ENCODE measurements at regions not wholly inside any gene's neighbourhood (a gene's known extent, or its start where the extent isn't known, plus 50 kb on each side); places are given as distances from the start of the nearest gene placed in this dataset.

DNA sequence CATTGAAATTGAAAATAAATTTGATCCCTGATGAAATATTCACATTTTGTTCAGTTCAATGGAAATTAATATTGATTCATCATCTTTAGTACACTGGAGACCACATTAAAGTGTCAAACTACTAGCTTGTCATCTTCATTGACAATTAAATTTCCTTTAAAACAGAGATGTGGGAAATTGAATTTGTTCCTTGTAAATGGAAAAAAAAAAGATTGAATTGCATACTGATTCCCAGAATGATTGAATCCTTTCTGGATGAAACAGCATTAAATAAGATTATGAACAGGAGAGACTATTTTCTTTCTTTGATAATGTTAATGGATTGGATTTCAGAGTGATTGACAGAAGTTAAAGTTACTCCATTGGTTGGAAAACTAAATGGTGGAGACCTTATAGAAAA is 241.3 kb upstream of the CNTNAP2 start:
- Histone ChIP-seq H2BK120ac (replicated peaks; ENCODE audit: low read depth, low read length) (no peak overlapping the region), H3K27ac (ENCODE audit: low read depth, low read length) (no peak overlapping the region), H3K56ac (replicated peaks; ENCODE audit: insufficient read length, low read depth, low read length) (no peak overlapping the region), H3K4me2 (ENCODE audit: insufficient read depth in 1 of 2, low read depth in 2 of 2, low read length in 2 of 2) (no peak overlapping the region), H2BK20ac (ENCODE audit: low read length) (no peak overlapping the region), H2AFZ (ENCODE audit: low read length) (no peak overlapping the region), H3K79me1 (ENCODE audit: low read depth, low read length) (no peaks in the 10 kb centered on the region), H4K91ac (replicated peaks; ENCODE audit: insufficient read length, low read length) (no peak overlapping the region), H3K9ac (replicated peaks in 1 of 4; ENCODE audit: extremely low read depth in 1 of 4, low read depth in 3 of 4, low read length in 3 of 4) (no peak overlapping the region), H3K23me2 (ENCODE audit: low read depth, low read length) (no peaks in the 10 kb centered on the region), H3K36me3 (ENCODE audit: control insufficient read depth in 2 of 4, insufficient read depth in 4 of 4, low read length in 3 of 4) (no peaks in the 10 kb centered on the region), H4K8ac (ENCODE audit: extremely low read depth, insufficient read depth, low read length) (no peak overlapping the region), H2BK12ac (ENCODE audit: low read depth, low read length) (no peak overlapping the region), H4K5ac (ENCODE audit: insufficient read length, low read depth, low read length) (no peak overlapping the region), H3K23ac (ENCODE audit: insufficient read length) (no peak overlapping the region), H3K9me3 (ENCODE audit: insufficient read depth in 2 of 2, low read depth in 1 of 2, low read length in 1 of 2) (no peaks in the 10 kb centered on the region), H3K18ac (ENCODE audit: extremely low read depth, low read length) (no peak overlapping the region), H3K4me3 (ENCODE audit: extremely low read depth in 1 of 4, insufficient read depth in 2 of 4, low read depth in 3 of 4, low read length in 4 of 4) (no peak overlapping the region), H2BK5ac (ENCODE audit: low read depth, low read length) (no peak overlapping the region), H3K4me1 (replicated peaks in 1 of 4; ENCODE audit: control insufficient read depth in 3 of 4, insufficient read depth in 4 of 4, low read length in 3 of 4) (no peaks in the 10 kb centered on the region), H3K14ac (ENCODE audit: insufficient read length) (no peak overlapping the region), H4K20me1 (replicated peaks in 1 of 2; ENCODE audit: control insufficient read depth in 1 of 2, insufficient read depth in 2 of 2, low read length in 2 of 2) (no peaks in the 10 kb centered on the region), H3K4ac (replicated peaks; ENCODE audit: insufficient read length, low read depth, low read length) (no peak overlapping the region), H2AK5ac (ENCODE audit: low read depth, low read length) (no peak overlapping the region), H3K27me3 (replicated peaks in 1 of 4; ENCODE audit: control insufficient read depth in 3 of 4, extremely low read depth in 1 of 4, insufficient read depth in 3 of 4, low read length in 3 of 4) (no peaks in the 10 kb centered on the region), H2BK15ac (ENCODE audit: low read length) (no peak overlapping the region), H3K79me2 (ENCODE audit: control insufficient read depth in 1 of 2, insufficient read depth in 2 of 2, low read length in 2 of 2) (no peaks in the 10 kb centered on the region)
- ChIA-PET POLR2A (ENCODE audit: partially characterized antibody) (no interaction called here), CTCF (ENCODE audit: partially characterized antibody) (no interaction called here)
- DNase-seq (ENCODE audit: low read depth in 1 of 2, low spot score in 2 of 2) (no peak), FAIRE-seq (no peak)
- TF ChIP-seq RFX5 (IDR thresholded peaks at IDR 0.05; ENCODE audit: borderline replicate concordance, low read depth, low read length), result no peak
- no peak for TF ChIP-seq NRF1 (IDR thresholded peaks at IDR 0.05; ENCODE audit: low read depth, low read length)
- no peak for TF ChIP-seq JUND (IDR thresholded peaks at IDR 0.05; ENCODE audit: low read length)
- no peak for TF ChIP-seq YY1 (IDR thresholded peaks at IDR 0.05; ENCODE audit: low read depth, low read length)
- TF ChIP-seq SP1 (IDR thresholded peaks at IDR 0.05; ENCODE audit: low read depth, low read length), result no peak
